ENCODE measurements at regions not wholly inside any gene's neighbourhood (a gene's known extent, or its start where the extent isn't known, plus 50 kb on each side); places are given as distances from the start of the nearest gene placed in this dataset.

GRCh38 chr13:37490176-37490779, 108.3 kb downstream of the POSTN start:
- no peak for TF ChIP-seq CTCF (conservative IDR thresholded peaks at IDR 0.05; ENCODE audit: low read depth, low read length)
- no peak for TF ChIP-seq EZH2 (IDR thresholded peaks at IDR 0.05; ENCODE audit: low read length, unreplicated experiment)
